ENCODE measurements at regions not wholly inside any gene's neighbourhood (a gene's known extent, or its start where the extent isn't known, plus 50 kb on each side); places are given as distances from the start of the nearest gene placed in this dataset.

- Histone ChIP-seq H3K27me3 (ENCODE audit: low read length) (no peaks in the 10 kb centered on the region), H2AFZ (ENCODE audit: low read depth, low read length, severe bottlenecking) (no peak overlapping the region), H3K9me3 (ENCODE audit: insufficient read depth, low read length) (no peaks in the 10 kb centered on the region), H4K20me1 (ENCODE audit: low read depth, low read length) (no peaks in the 10 kb centered on the region), H3F3A (ENCODE audit: insufficient read depth) (no peaks in the 10 kb centered on the region), H3K79me2 (ENCODE audit: insufficient read depth, low read length) (no peaks in the 10 kb centered on the region), H3K9me2 (replicated peaks; ENCODE audit: insufficient read depth, low read length) (no peaks in the 10 kb centered on the region), H3K9ac (ENCODE audit: low read length) (no peak overlapping the region), H3K27ac (ENCODE audit: low read depth, low read length) (no peak overlapping the region), H3K36me3 (ENCODE audit: low read length) (no peaks in the 10 kb centered on the region), H3K4me3 (ENCODE audit: insufficient read depth, low read length, poor library complexity, severe bottlenecking) (no peak overlapping the region), H3K4me2 (ENCODE audit: low read depth, low read length, poor library complexity, severe bottlenecking) (no peak overlapping the region)
- no peak for TF ChIP-seq CTCF (IDR thresholded peaks at IDR 0.05; ENCODE audit: insufficient read depth, low read length, poor library complexity, severe bottlenecking)
- TF ChIP-seq EZH2phosphoT487 (conservative IDR thresholded peaks at IDR 0.05; ENCODE audit: low read length), result no peak
Measured at GRCh38 chr10:25692761-25693160, 241.3 kb upstream of the MYO3A start.

- Histone ChIP-seq H3F3A (ENCODE audit: insufficient read depth) (no peaks in the 10 kb centered on the region), H2AFZ (ENCODE audit: low read depth, low read length, severe bottlenecking) (no peak overlapping the region), H3K27ac (ENCODE audit: low read depth, low read length) (no peak overlapping the region), H3K9ac (ENCODE audit: low read length) (no peak overlapping the region), H3K27me3 (ENCODE audit: low read length) (no peaks in the 10 kb centered on the region), H4K20me1 (ENCODE audit: low read depth, low read length) (no peaks in the 10 kb centered on the region), H3K79me2 (ENCODE audit: insufficient read depth, low read length) (no peaks in the 10 kb centered on the region), H3K36me3 (ENCODE audit: low read length) (no peaks in the 10 kb centered on the region), H3K9me3 (ENCODE audit: insufficient read depth, low read length) (no peaks in the 10 kb centered on the region), H3K4me2 (ENCODE audit: low read depth, low read length, poor library complexity, severe bottlenecking) (no peak overlapping the region), H3K9me2 (replicated peaks; ENCODE audit: insufficient read depth, low read length) (no peaks in the 10 kb centered on the region), H3K4me3 (ENCODE audit: insufficient read depth, low read length, poor library complexity, severe bottlenecking) (no peak overlapping the region)
- TF ChIP-seq CTCF (IDR thresholded peaks at IDR 0.05; ENCODE audit: insufficient read depth, low read length, poor library complexity, severe bottlenecking) (no peak), EZH2phosphoT487 (conservative IDR thresholded peaks at IDR 0.05; ENCODE audit: low read length) (no peak)
Measured at GRCh38 chr10:25694206-25694933, 239.7 kb upstream of the MYO3A start.

- Histone ChIP-seq H3K27ac (ENCODE audit: low read depth, low read length) (no peak overlapping the region), H3K79me2 (ENCODE audit: insufficient read depth, low read length) (no peaks in the 10 kb centered on the region)
Measured at GRCh38 chr10:25694971-25695370, 239.1 kb upstream of the MYO3A start.

More at GRCh38 chr10:25694971-25695370, 239.1 kb upstream of the MYO3A start:
- H3F3A ChIP-seq (ENCODE audit: insufficient read depth), result no peaks in the 10 kb centered on the region
- no peak overlapping the region for H3K9ac ChIP-seq (ENCODE audit: low read length)
- H3K27me3 ChIP-seq (ENCODE audit: low read length), result no peaks in the 10 kb centered on the region
- no peaks in the 10 kb centered on the region for H3K9me3 ChIP-seq (ENCODE audit: insufficient read depth, low read length)
- H3K9me2 ChIP-seq (replicated peaks; ENCODE audit: insufficient read depth, low read length), result no peaks in the 10 kb centered on the region
- H3K36me3 ChIP-seq (ENCODE audit: low read length), result no peaks in the 10 kb centered on the region
- no peaks in the 10 kb centered on the region for H4K20me1 ChIP-seq (ENCODE audit: low read depth, low read length)
- H2AFZ ChIP-seq (ENCODE audit: low read depth, low read length, severe bottlenecking), result no peak overlapping the region
- TF ChIP-seq CTCF (IDR thresholded peaks at IDR 0.05; ENCODE audit: insufficient read depth, low read length, poor library complexity, severe bottlenecking), result no peak
- no peak for TF ChIP-seq EZH2phosphoT487 (conservative IDR thresholded peaks at IDR 0.05; ENCODE audit: low read length)
- H3K4me2 ChIP-seq (ENCODE audit: low read depth, low read length, poor library complexity, severe bottlenecking), result no peak overlapping the region
- H3K4me3 ChIP-seq (ENCODE audit: insufficient read depth, low read length, poor library complexity, severe bottlenecking), result no peak overlapping the region

Data from SU-DHL-6 (cell line).